OCI-LY7 (cell line): ENCODE measurements at regions not wholly inside any gene's neighbourhood (a gene's known extent, or its start where the extent isn't known, plus 50 kb on each side); places are given as distances from the start of the nearest gene placed in this dataset.

Source experiments
- BruUV-seq: library from RNA; stranded (reverse); fragments of 400-500 nt; replicated peaks from 2 replicates; lab custom pipeline; 2021; lab: Mats Ljungman, UMichigan
- CTCF ChIA-PET: fragments of 300-600 bp; sonication (Branson Sonifier 250); formaldehyde crosslinking; loops from one replicate; lab custom pipeline; 2022; ENCODE audit warnings: antibody characterized with exemption; ENCODE audit not compliant: unreplicated experiment; lab: Charles Lee
- POLR2A ChIA-PET: fragments of 300-600 bp; sonication (Branson Sonifier 250); formaldehyde crosslinking; loops from one replicate; lab custom pipeline; 2022; ENCODE audit warnings: antibody characterized with exemption; lab: Charles Lee
- DNase-seq: peaks from one replicate; pipeline ENCODE4 v3.0.0-alpha.2; 2015; ENCODE audit warnings: low spot score
- H2AFZ ChIP-seq: fragments of 200-600 bp; sonication (generic), shearing (Covaris generic); 2 replicates; pipeline ENCODE4 v1.6.1; 2014; ENCODE audit warnings: mild to moderate bottlenecking, antibody characterized with exemption, low read length, moderate library complexity
- H3K27ac ChIP-seq: fragments of 200-600 bp; sonication (generic); 2 replicates; pipeline ENCODE4 v1.5.1; 2014; ENCODE audit warnings: mixed run types, low read depth, mild to moderate bottlenecking, moderate library complexity, low read length, inconsistent platforms; ENCODE audit not compliant: poor library complexity, severe bottlenecking
- H3K36me3 ChIP-seq: fragments of 200-600 bp; sonication (generic); 2 replicates; pipeline ENCODE4 v1.6.1; 2014; ENCODE audit warnings: mild to moderate bottlenecking, antibody characterized with exemption, low read length, moderate library complexity, mixed read lengths; ENCODE audit not compliant: insufficient read depth
- H3K4me1 ChIP-seq: fragments of 200-600 bp; sonication (generic); 2 replicates; pipeline ENCODE4 v1.5.1; 2014; ENCODE audit warnings: mild to moderate bottlenecking, low read length; ENCODE audit not compliant: insufficient read depth, poor library complexity, severe bottlenecking
- H3K4me2 ChIP-seq: fragments of 200-600 bp; sonication (generic); 2 replicates; pipeline ENCODE4 v1.6.1; 2014; ENCODE audit warnings: mild to moderate bottlenecking, low read length
- H3K4me3 ChIP-seq: fragments of 200-600 bp; sonication (generic); 2 replicates; pipeline ENCODE4 v1.5.1; 2014; ENCODE audit warnings: mild to moderate bottlenecking, low read depth, low read length; ENCODE audit not compliant: poor library complexity, severe bottlenecking
- H3K79me2 ChIP-seq: fragments of 200-600 bp; sonication (generic); 2 replicates; pipeline ENCODE4 v1.6.1; 2016; ENCODE audit warnings: low read depth, mild to moderate bottlenecking, low read length, moderate library complexity, mixed read lengths; ENCODE audit not compliant: insufficient read depth
- H3K9me2 ChIP-seq: fragments of 200-600 bp; sonication (generic); 2 replicates; pipeline ENCODE4 v1.6.1; 2016; ENCODE audit warnings: mild to moderate bottlenecking, low read length, mixed read lengths; ENCODE audit not compliant: insufficient read depth
- H3K9me3 ChIP-seq: fragments of 200-600 bp; sonication (generic); 2 replicates; pipeline ENCODE4 v1.6.1; 2014; ENCODE audit warnings: mild to moderate bottlenecking, mixed run types, low read length, mixed read lengths
- H4K20me1 ChIP-seq: fragments of 200-600 bp; sonication (generic); 2 replicates; pipeline ENCODE4 v1.6.1; 2014; ENCODE audit warnings: mild to moderate bottlenecking, antibody characterized with exemption, low read length, moderate library complexity, mixed read lengths; ENCODE audit not compliant: insufficient read depth
- EZH2phosphoT487 ChIP-seq: fragments of 200-600 bp; sonication (generic); IDR thresholded peaks from 2 replicates; pipeline ENCODE4 v1.6.1; 2018; ENCODE audit warnings: low read depth, borderline replicate concordance, mild to moderate bottlenecking, mixed run types, antibody characterized with exemption, low read length, moderate library complexity, mixed read lengths
- intact Hi-C: fragments of 100-400 bp; cut with micrococcal nuclease; formaldehyde crosslinking; loops from one replicate; pipeline ENCODE4 v1.10.0; 2022; ENCODE audit not compliant: unreplicated experiment
- TF ChIP-seq, protein P1 (sequence below): fragments of 200-600 bp; sonication (generic); conservative IDR thresholded peaks from 2 replicates; pipeline ENCODE4 v1.5.1; 2014; ENCODE audit warnings: mild to moderate bottlenecking, antibody characterized with exemption, low read length, moderate library complexity, mixed read lengths

GRCh38 chr15:59876140-59876539 is 128.0 kb upstream of the FOXB1 start:
- no peaks in the 10 kb centered on the region for H3K4me1 ChIP-seq
- no peak overlapping the region for H2AFZ ChIP-seq
- H3K79me2 ChIP-seq = no peaks in the 10 kb centered on the region
- no peaks in the 10 kb centered on the region for H3K9me2 ChIP-seq
- intact Hi-C loops = no loop called here
- no peaks in the 10 kb centered on the region for H3K36me3 ChIP-seq
- CTCF ChIA-PET = no interaction called here
- no peak overlapping the region for H3K4me3 ChIP-seq
- H3K4me2 ChIP-seq = no peak overlapping the region
- BruUV-seq = no TSS peak
- POLR2A ChIA-PET = interaction anchor here (0.6 kb wide), 1 partner anchor 37 kb away, joined by 3 read pairs; no protein-coding TSS in a partner anchor
- TF ChIP-seq EZH2phosphoT487 = no peak
- TF ChIP-seq, protein P1, sequence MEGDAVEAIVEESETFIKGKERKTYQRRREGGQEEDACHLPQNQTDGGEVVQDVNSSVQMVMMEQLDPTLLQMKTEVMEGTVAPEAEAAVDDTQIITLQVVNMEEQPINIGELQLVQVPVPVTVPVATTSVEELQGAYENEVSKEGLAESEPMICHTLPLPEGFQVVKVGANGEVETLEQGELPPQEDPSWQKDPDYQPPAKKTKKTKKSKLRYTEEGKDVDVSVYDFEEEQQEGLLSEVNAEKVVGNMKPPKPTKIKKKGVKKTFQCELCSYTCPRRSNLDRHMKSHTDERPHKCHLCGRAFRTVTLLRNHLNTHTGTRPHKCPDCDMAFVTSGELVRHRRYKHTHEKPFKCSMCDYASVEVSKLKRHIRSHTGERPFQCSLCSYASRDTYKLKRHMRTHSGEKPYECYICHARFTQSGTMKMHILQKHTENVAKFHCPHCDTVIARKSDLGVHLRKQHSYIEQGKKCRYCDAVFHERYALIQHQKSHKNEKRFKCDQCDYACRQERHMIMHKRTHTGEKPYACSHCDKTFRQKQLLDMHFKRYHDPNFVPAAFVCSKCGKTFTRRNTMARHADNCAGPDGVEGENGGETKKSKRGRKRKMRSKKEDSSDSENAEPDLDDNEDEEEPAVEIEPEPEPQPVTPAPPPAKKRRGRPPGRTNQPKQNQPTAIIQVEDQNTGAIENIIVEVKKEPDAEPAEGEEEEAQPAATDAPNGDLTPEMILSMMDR = no peak
- no peak overlapping the region for H3K27ac ChIP-seq
- H4K20me1 ChIP-seq = no peaks in the 10 kb centered on the region
- no peaks in the 10 kb centered on the region for H3K9me3 ChIP-seq
- no peak for DNase-seq

DNA sequence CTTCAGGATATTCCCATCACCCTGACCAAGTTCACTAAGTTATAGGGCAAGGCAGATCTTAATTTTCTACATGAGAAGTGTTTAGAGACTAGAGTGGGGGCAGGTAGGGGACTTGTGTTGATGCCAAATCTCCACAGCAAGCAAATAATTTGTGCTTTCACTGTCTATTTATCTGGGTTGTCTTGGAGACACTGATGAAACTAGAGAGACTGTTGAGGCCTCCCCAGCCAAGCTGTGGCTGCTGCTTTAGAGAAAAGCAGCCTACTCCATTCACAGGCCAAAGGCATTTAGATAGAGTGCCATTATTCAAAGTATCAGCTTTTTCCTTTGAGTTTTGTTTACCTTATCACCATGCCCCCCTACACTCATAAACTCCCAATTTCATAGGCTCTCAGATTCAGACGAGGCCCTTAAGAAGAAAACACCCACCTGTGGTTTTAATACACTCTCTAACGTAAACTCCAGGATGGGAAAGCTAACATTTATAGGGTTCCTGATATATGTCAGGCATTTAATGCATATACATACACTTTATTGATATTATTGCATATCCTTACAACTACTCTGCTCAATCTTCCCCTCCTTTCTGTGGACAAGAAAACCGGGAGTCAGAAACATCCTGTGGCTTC is 130.4 kb upstream of the FOXB1 start:
- Histone ChIP-seq H3K36me3 (no peaks in the 10 kb centered on the region), H3K4me3 (no peak overlapping the region), H3K4me1 (no peaks in the 10 kb centered on the region), H4K20me1 (no peaks in the 10 kb centered on the region), H3K27ac (no peak overlapping the region), H2AFZ (no peak overlapping the region), H3K9me3 (no peaks in the 10 kb centered on the region), H3K4me2 (no peak overlapping the region), H3K79me2 (no peaks in the 10 kb centered on the region), H3K9me2 (no peaks in the 10 kb centered on the region)
- POLR2A ChIA-PET = interaction anchor here (0.7 kb wide), 1 partner anchor 12 kb away, joined by 3 read pairs; no protein-coding TSS in a partner anchor
- BruUV-seq = no TSS peak
- DNase-seq = no peak
- TF ChIP-seq, protein P1 = no peak
- TF ChIP-seq EZH2phosphoT487 = no peak
- CTCF ChIA-PET = no interaction called here
- intact Hi-C loops = no loop called here

GRCh38 chr15:59867086-59867855 is 136.8 kb upstream of the FOXB1 start:
- Histone ChIP-seq H2AFZ (no peak overlapping the region), H3K27ac (no peak overlapping the region), H3K9me2 (no peaks in the 10 kb centered on the region), H3K36me3 (no peaks in the 10 kb centered on the region), H3K4me1 (no peaks in the 10 kb centered on the region), H3K4me3 (no peak overlapping the region), H3K79me2 (no peaks in the 10 kb centered on the region), H3K4me2 (no peak overlapping the region), H4K20me1 (no peaks in the 10 kb centered on the region), H3K9me3 (no peaks in the 10 kb centered on the region)
- no peak for TF ChIP-seq EZH2phosphoT487
- TF ChIP-seq, protein P1 = no peak
- ChIA-PET CTCF (no interaction called here), POLR2A (interaction anchor here (1.0 kb wide), 1 partner anchor 13 kb away, joined by 4 read pairs; no protein-coding TSS in a partner anchor)
- BruUV-seq = no TSS peak
- no peak for DNase-seq
- intact Hi-C loops = no loop called here
